Upper lobe of right lung (tissue), 1 donor: ENCODE measurements at regions not wholly inside any gene's neighbourhood (a gene's known extent, or its start where the extent isn't known, plus 50 kb on each side); places are given as distances from the start of the nearest gene placed in this dataset.
"Not testable (repeated sequence)": the region's sequence is repeated elsewhere in the genome, so short reads cannot be mapped to it uniquely, and the experiment has no call there.

Experiments used
- ATAC-seq: fragments of 200-7000 bp; cut with Tn5 transposase; one replicate; pipeline ENCODE4 v1.9.1; 2020; ENCODE audit warnings: mild to moderate bottlenecking, moderate library complexity
- DNase-seq: peaks from one replicate; pipeline ENCODE4 v3.0.0-alpha.2; 2020
- H3K27ac ChIP-seq: fragments of 200-600 bp; one replicate; pipeline ENCODE4 v1.8.0; 2022
- H3K27me3 ChIP-seq: fragments of 200-600 bp; one replicate; pipeline ENCODE4 v1.8.0; 2022; ENCODE audit warnings: mild to moderate bottlenecking
- H3K36me3 ChIP-seq: fragments of 200-600 bp; one replicate; pipeline ENCODE4 v1.8.0; 2022
- H3K4me1 ChIP-seq: fragments of 200-600 bp; one replicate; pipeline ENCODE4 v1.8.0; 2022
- H3K4me3 ChIP-seq: fragments of 200-600 bp; one replicate; pipeline ENCODE4 v1.8.0; 2022; ENCODE audit warnings: mild to moderate bottlenecking
- H3K9me3 ChIP-seq: fragments of 200-600 bp; one replicate; pipeline ENCODE4 v1.8.0; 2022
- intact Hi-C: fragments of 100-400 bp; cut with DNase I; formaldehyde crosslinking; loops from one replicate; pipeline ENCODE4 v1.11.0; 2022
- TF ChIP-seq, protein P1 (sequence below): fragments of 200-600 bp; IDR thresholded peaks from one replicate; pipeline ENCODE4 v1.8.0; 2022; ENCODE audit warnings: antibody characterized with exemption
- donor health status: DM: no; HTN: yes; CAD: no; lungs with severe emphysema.

GRCh38 chr3:3305084-3305483 lies 125.6 kb upstream of the CRBN start:
- ATAC-seq (no peak), DNase-seq (no peak)
- TF ChIP-seq, protein P1, sequence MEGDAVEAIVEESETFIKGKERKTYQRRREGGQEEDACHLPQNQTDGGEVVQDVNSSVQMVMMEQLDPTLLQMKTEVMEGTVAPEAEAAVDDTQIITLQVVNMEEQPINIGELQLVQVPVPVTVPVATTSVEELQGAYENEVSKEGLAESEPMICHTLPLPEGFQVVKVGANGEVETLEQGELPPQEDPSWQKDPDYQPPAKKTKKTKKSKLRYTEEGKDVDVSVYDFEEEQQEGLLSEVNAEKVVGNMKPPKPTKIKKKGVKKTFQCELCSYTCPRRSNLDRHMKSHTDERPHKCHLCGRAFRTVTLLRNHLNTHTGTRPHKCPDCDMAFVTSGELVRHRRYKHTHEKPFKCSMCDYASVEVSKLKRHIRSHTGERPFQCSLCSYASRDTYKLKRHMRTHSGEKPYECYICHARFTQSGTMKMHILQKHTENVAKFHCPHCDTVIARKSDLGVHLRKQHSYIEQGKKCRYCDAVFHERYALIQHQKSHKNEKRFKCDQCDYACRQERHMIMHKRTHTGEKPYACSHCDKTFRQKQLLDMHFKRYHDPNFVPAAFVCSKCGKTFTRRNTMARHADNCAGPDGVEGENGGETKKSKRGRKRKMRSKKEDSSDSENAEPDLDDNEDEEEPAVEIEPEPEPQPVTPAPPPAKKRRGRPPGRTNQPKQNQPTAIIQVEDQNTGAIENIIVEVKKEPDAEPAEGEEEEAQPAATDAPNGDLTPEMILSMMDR = no peak
- H3K36me3 ChIP-seq = no peaks in the 10 kb centered on the region
- H3K4me1 ChIP-seq = no peaks in the 10 kb centered on the region
- H3K27ac ChIP-seq = no peak overlapping the region
- H3K9me3 ChIP-seq = no peaks in the 10 kb centered on the region
- H3K27me3 ChIP-seq = no peaks in the 10 kb centered on the region
- H3K4me3 ChIP-seq = no peak overlapping the region
- intact Hi-C loops = no loop called here

- TF ChIP-seq, protein P1 = no peak
- intact Hi-C loops = no loop called here
- H3K4me1 ChIP-seq = no peaks in the 10 kb centered on the region
- DNase-seq (no peak), ATAC-seq (no peak)
- no peaks in the 10 kb centered on the region for H3K36me3 ChIP-seq
- no peaks in the 10 kb centered on the region for H3K9me3 ChIP-seq
- H3K27me3 ChIP-seq = no peaks in the 10 kb centered on the region
- H3K27ac ChIP-seq = no peak overlapping the region
- no peak overlapping the region for H3K4me3 ChIP-seq
Observed at GRCh38 chr3:3303636-3304035, 124.1 kb upstream of the CRBN start.

GRCh38 chr3:3302964-3303363 lies 123.5 kb upstream of the CRBN start:
- Histone ChIP-seq H3K4me3 (no peak overlapping the region), H3K27me3 (no peaks in the 10 kb centered on the region), H3K4me1 (no peaks in the 10 kb centered on the region), H3K36me3 (no peaks in the 10 kb centered on the region), H3K9me3 (no peaks in the 10 kb centered on the region), H3K27ac (no peak overlapping the region)
- intact Hi-C loops = no loop called here
- ATAC-seq (no peak), DNase-seq (no peak)
- TF ChIP-seq, protein P1 = no peak

DNA sequence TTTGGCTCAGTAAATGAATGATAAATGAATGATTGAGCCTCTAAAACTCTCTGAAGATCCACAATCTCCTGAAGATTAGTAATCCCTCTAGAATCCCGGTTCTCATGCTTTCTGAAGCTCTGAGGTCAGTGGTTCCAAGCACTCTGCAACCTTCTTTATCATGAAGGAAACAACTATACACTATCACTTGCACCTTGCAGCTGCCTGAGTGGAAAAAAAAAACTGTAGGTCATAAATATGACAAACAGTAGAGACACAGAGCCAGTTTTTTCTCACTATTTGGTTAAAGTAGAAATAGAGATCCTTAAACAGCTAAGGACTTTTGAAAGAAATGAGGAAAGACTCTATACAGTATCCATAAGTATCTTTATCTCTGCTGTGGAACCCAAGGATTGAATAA lies 122.0 kb upstream of the CRBN start:
- H3K36me3 ChIP-seq = no peaks in the 10 kb centered on the region
- H3K4me3 ChIP-seq = no peak overlapping the region
- TF ChIP-seq, protein P1 = no peak
- H3K27ac ChIP-seq = no peak overlapping the region
- no peaks in the 10 kb centered on the region for H3K4me1 ChIP-seq
- intact Hi-C loops = no loop called here
- no peaks in the 10 kb centered on the region for H3K9me3 ChIP-seq
- no peak for DNase-seq
- no peak for ATAC-seq
- H3K27me3 ChIP-seq = no peaks in the 10 kb centered on the region

DNA sequence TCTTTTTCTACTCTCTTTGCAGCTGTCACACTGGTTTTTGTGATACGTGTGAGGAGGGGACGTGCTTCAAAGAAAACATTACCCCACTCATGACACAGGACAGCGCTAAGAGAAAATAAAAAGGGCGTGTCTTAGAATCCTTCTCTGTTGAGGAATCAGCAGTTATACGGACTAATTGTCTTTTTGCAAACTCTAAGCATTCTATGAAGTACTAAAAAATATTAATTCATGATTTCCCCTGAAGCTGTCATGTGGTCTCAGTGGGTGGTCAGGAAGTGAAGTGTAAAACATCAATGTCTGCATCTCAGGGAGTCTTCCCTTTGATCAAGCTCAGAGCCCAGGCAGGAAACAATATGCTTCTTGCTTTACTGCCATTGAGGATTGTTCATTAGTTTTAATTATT lies 117.5 kb upstream of the CRBN start:
- DNase-seq = no peak
- ATAC-seq = no peak
- Histone ChIP-seq H3K4me1 (no peaks in the 10 kb centered on the region), H3K27ac (no peak overlapping the region), H3K4me3 (no peak overlapping the region), H3K36me3 (no peaks in the 10 kb centered on the region), H3K9me3 (peaks cover 5% of the 10 kb centered on the region), H3K27me3 (no peaks in the 10 kb centered on the region)
- intact Hi-C loops = no loop called here
- TF ChIP-seq, protein P1 = no peak

GRCh38 chr3:3295586-3295985 lies 116.1 kb upstream of the CRBN start:
- H3K27ac ChIP-seq = no peak overlapping the region
- no peaks in the 10 kb centered on the region for H3K4me1 ChIP-seq
- ATAC-seq (no peak), DNase-seq (no peak)
- TF ChIP-seq, protein P1 = no peak
- intact Hi-C loops = no loop called here
- H3K4me3 ChIP-seq = no peak overlapping the region
- H3K27me3 ChIP-seq = no peaks in the 10 kb centered on the region
- H3K36me3 ChIP-seq = no peaks in the 10 kb centered on the region
- peaks cover 5% of the 10 kb centered on the region for H3K9me3 ChIP-seq

- intact Hi-C loops = not testable (repeated sequence)
Observed at GRCh38 chr3:3291756-3292283, 112.3 kb upstream of the CRBN start.

More at GRCh38 chr3:3291756-3292283, 112.3 kb upstream of the CRBN start:
- H3K9me3 ChIP-seq, H3K36me3 ChIP-seq, H3K4me1 ChIP-seq, H3K27me3 ChIP-seq, DNase-seq, H3K4me3 ChIP-seq, H3K27ac ChIP-seq, ATAC-seq: not testable (repeated sequence)
